Tibial nerve (tissue), 4 donors: ENCODE measurements at regions not wholly inside any gene's neighbourhood (a gene's known extent, or its start where the extent isn't known, plus 50 kb on each side); places are given as distances from the start of the nearest gene placed in this dataset.

Source experiments
- CTCF ChIP-seq, 5 experiments: fragments of 200-600 bp in 3 of 5; fragments of 450-650 bp in 2 of 5; sonication (generic) in 3 of 5; IDR thresholded peaks; one replicate each; pipeline ENCODE4 v1.5.1; 2016 to 2019; ENCODE audit warnings: antibody characterized with exemption in 5 of 5, mild to moderate bottlenecking in 3 of 5, moderate library complexity in 2 of 5
- EP300 ChIP-seq, 2 donors: sonication (generic); formaldehyde crosslinking; IDR thresholded peaks; one replicate each; pipeline ENCODE4 v1.6.1; 2017; ENCODE audit warnings: antibody characterized with exemption in 2 of 2, mild to moderate bottlenecking in 1 of 2
- POLR2A ChIP-seq, 2 donors: fragments of 450-650 bp; IDR thresholded peaks; one replicate each; pipeline ENCODE4 v1.6.1; 2017; ENCODE audit warnings: antibody characterized with exemption in 2 of 2, mild to moderate bottlenecking in 2 of 2, moderate library complexity in 2 of 2

GRCh38 chr15:29433507-29434248 lies 164.1 kb upstream of the NSMCE3 start:
- no peak for TF ChIP-seq CTCF (IDR thresholded peaks at IDR 0.05)
- TF ChIP-seq POLR2A (IDR thresholded peaks at IDR 0.05) = no peak
- no peak for TF ChIP-seq EP300 (IDR thresholded peaks at IDR 0.05)
